ENCODE measurements at regions not wholly inside any gene's neighbourhood (a gene's known extent, or its start where the extent isn't known, plus 50 kb on each side); places are given as distances from the start of the nearest gene placed in this dataset.

DNA sequence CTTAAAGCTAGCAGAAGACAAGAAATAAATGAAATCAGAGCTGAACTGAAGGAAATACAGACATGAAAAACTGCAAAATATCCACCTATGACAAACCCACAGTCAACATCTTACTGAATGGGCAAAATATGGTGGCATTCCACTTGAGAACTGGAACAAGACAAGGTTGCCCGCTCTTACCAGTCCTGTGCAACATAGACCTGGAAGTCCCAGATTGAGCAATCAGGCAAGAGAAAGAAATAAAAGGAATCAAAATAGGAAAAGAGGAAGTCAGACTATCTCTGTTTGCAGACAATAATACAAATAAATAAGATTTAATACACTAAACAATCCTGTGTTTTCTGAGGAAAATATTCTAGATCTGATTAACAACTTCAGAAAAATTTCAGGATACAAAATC lies 570.5 kb upstream of the SEMA3D start:
- TF ChIP-seq, protein P1, sequence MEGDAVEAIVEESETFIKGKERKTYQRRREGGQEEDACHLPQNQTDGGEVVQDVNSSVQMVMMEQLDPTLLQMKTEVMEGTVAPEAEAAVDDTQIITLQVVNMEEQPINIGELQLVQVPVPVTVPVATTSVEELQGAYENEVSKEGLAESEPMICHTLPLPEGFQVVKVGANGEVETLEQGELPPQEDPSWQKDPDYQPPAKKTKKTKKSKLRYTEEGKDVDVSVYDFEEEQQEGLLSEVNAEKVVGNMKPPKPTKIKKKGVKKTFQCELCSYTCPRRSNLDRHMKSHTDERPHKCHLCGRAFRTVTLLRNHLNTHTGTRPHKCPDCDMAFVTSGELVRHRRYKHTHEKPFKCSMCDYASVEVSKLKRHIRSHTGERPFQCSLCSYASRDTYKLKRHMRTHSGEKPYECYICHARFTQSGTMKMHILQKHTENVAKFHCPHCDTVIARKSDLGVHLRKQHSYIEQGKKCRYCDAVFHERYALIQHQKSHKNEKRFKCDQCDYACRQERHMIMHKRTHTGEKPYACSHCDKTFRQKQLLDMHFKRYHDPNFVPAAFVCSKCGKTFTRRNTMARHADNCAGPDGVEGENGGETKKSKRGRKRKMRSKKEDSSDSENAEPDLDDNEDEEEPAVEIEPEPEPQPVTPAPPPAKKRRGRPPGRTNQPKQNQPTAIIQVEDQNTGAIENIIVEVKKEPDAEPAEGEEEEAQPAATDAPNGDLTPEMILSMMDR (IDR thresholded peaks at IDR 0.05) = no peak
- no peak for TF ChIP-seq PHF8 (IDR thresholded peaks at IDR 0.05; ENCODE audit: borderline replicate concordance, low read depth)
- TF ChIP-seq, protein P2, sequence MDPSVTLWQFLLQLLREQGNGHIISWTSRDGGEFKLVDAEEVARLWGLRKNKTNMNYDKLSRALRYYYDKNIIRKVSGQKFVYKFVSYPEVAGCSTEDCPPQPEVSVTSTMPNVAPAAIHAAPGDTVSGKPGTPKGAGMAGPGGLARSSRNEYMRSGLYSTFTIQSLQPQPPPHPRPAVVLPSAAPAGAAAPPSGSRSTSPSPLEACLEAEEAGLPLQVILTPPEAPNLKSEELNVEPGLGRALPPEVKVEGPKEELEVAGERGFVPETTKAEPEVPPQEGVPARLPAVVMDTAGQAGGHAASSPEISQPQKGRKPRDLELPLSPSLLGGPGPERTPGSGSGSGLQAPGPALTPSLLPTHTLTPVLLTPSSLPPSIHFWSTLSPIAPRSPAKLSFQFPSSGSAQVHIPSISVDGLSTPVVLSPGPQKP (IDR thresholded peaks at IDR 0.05; ENCODE audit: low read depth, low read length) = no peak
- no peak for TF ChIP-seq EP300 (IDR thresholded peaks at IDR 0.05)
- TF ChIP-seq BHLHE40 (IDR thresholded peaks at IDR 0.05; ENCODE audit: low read depth, low read length) = no peak
- TF ChIP-seq HOXB5 (CRISPR knock-in tag; IDR thresholded peaks at IDR 0.05) = no peak
- TF ChIP-seq SMC3 (IDR thresholded peaks at IDR 0.05) = no peak
- TF ChIP-seq CEBPB (IDR thresholded peaks at IDR 0.05) = no peak
- no peak for TF ChIP-seq MYC (IDR thresholded peaks at IDR 0.05; ENCODE audit: borderline replicate concordance, low read length)
- no peak for TF ChIP-seq MAFK (IDR thresholded peaks at IDR 0.05; ENCODE audit: partially characterized antibody)
- TF ChIP-seq POLR2A (IDR thresholded peaks at IDR 0.05; ENCODE audit: low read length) = no peak
- TF ChIP-seq RNF2 (IDR thresholded peaks at IDR 0.05; ENCODE audit: borderline replicate concordance, low read depth) = no peak
- TF ChIP-seq, protein P3, sequence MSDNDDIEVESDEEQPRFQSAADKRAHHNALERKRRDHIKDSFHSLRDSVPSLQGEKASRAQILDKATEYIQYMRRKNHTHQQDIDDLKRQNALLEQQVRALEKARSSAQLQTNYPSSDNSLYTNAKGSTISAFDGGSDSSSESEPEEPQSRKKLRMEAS (IDR thresholded peaks at IDR 0.05) = no peak
- TF ChIP-seq, protein P4, sequence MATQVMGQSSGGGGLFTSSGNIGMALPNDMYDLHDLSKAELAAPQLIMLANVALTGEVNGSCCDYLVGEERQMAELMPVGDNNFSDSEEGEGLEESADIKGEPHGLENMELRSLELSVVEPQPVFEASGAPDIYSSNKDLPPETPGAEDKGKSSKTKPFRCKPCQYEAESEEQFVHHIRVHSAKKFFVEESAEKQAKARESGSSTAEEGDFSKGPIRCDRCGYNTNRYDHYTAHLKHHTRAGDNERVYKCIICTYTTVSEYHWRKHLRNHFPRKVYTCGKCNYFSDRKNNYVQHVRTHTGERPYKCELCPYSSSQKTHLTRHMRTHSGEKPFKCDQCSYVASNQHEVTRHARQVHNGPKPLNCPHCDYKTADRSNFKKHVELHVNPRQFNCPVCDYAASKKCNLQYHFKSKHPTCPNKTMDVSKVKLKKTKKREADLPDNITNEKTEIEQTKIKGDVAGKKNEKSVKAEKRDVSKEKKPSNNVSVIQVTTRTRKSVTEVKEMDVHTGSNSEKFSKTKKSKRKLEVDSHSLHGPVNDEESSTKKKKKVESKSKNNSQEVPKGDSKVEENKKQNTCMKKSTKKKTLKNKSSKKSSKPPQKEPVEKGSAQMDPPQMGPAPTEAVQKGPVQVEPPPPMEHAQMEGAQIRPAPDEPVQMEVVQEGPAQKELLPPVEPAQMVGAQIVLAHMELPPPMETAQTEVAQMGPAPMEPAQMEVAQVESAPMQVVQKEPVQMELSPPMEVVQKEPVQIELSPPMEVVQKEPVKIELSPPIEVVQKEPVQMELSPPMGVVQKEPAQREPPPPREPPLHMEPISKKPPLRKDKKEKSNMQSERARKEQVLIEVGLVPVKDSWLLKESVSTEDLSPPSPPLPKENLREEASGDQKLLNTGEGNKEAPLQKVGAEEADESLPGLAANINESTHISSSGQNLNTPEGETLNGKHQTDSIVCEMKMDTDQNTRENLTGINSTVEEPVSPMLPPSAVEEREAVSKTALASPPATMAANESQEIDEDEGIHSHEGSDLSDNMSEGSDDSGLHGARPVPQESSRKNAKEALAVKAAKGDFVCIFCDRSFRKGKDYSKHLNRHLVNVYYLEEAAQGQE (IDR thresholded peaks at IDR 0.05) = no peak

Data from A549 (cell line).